NCI-H2081 treated with DMSO at 0.1 percent for 48 hours (cell line): ENCODE measurements at regions not wholly inside any gene's neighbourhood (a gene's known extent, or its start where the extent isn't known, plus 50 kb on each side); places are given as distances from the start of the nearest gene placed in this dataset.

Experiments
- DNase-seq: peaks from one replicate; lab custom pipeline; 2025; lab: John Stamatoyannopoulos, UW

- DNase-seq: no peak
These were observed 70.5 kb downstream of the FAM217A start for GRCh38 chr6:4008324-4009047.

GRCh38 chr6:4009486-4009885 lies 69.5 kb downstream of the FAM217A start:
- DNase-seq: no peak

- no peak for DNase-seq
These were observed 68.9 kb downstream of the FAM217A start for GRCh38 chr6:4010048-4010447.

GRCh38 chr6:4010689-4011090 lies 68.2 kb downstream of the FAM217A start:
- DNase-seq: no peak

GRCh38 chr6:4012826-4013225 lies 66.1 kb downstream of the FAM217A start:
- no peak for DNase-seq

- no peak for DNase-seq
These were observed 61.7 kb downstream of the FAM217A start for GRCh38 chr6:4017058-4017739.

GRCh38 chr6:4017834-4018170 lies 61.1 kb downstream of the FAM217A start:
- DNase-seq: peak; percentile 40

GRCh38 chr6:4018171-4018923 lies 60.6 kb downstream of the FAM217A start:
- DNase-seq: peak; percentile 80
